GM18502 (cell line): ENCODE measurements at regions not wholly inside any gene's neighbourhood (a gene's known extent, or its start where the extent isn't known, plus 50 kb on each side); places are given as distances from the start of the nearest gene placed in this dataset.
"Not testable (repeated sequence)": the region's sequence is repeated elsewhere in the genome, so short reads cannot be mapped to it uniquely, and the experiment has no call there.

ENCODE experiments used
- ATAC-seq: cut with Tn5 transposase; IDR thresholded peaks from one replicate; pipeline ENCODE4 v1.9.1; 2021; ENCODE audit warnings: mild to moderate bottlenecking; ENCODE audit not compliant: unreplicated experiment, poor library complexity

- no peak for ATAC-seq
Observed at GRCh38 chr1:67908250-67908936, 75.1 kb upstream of the GNG12 start.

- not testable (repeated sequence) for ATAC-seq
Observed at GRCh38 chr1:67907467-67907866, 74.2 kb upstream of the GNG12 start.

GRCh38 chr1:67906015-67906414 is 72.7 kb upstream of the GNG12 start:
- ATAC-seq: not testable (repeated sequence)

GRCh38 chr1:67902546-67903223 is 69.4 kb upstream of the GNG12 start:
- not testable (repeated sequence) for ATAC-seq

- no peak for ATAC-seq
Observed at GRCh38 chr1:67898033-67898726, 64.9 kb upstream of the GNG12 start.

- ATAC-seq: no peak
Observed at GRCh38 chr1:67897270-67897949, 64.1 kb upstream of the GNG12 start.

GRCh38 chr1:67896826-67897225 is 63.6 kb upstream of the GNG12 start:
- no peak for ATAC-seq

GRCh38 chr1:67894981-67895735 is 61.9 kb upstream of the GNG12 start:
- ATAC-seq: no peak

- no peak for ATAC-seq
Observed at GRCh38 chr1:67893126-67893495, 59.8 kb upstream of the GNG12 start.

GRCh38 chr1:67892476-67893125 is 59.3 kb upstream of the GNG12 start:
- no peak for ATAC-seq

GRCh38 chr1:67890857-67891256 is 57.6 kb upstream of the GNG12 start:
- ATAC-seq: no peak

- ATAC-seq: peak; percentile 70
Observed at GRCh38 chr1:67889953-67890567, 56.8 kb upstream of the GNG12 start.

GRCh38 chr1:67889466-67889865 is 56.2 kb upstream of the GNG12 start:
- ATAC-seq: no peak

GRCh38 chr1:67888216-67889106 is 55.2 kb upstream of the GNG12 start:
- no peak for ATAC-seq

- ATAC-seq: no peak
Observed at GRCh38 chr1:67887146-67887545, 53.9 kb upstream of the GNG12 start.

- ATAC-seq: no peak
Observed at GRCh38 chr1:67886076-67886475, 52.8 kb upstream of the GNG12 start.

GRCh38 chr1:67883069-67883468 is 49.8 kb upstream of the GNG12 start:
- no peak for ATAC-seq
